B cell (primary cell): ENCODE measurements at regions not wholly inside any gene's neighbourhood (a gene's known extent, or its start where the extent isn't known, plus 50 kb on each side); places are given as distances from the start of the nearest gene placed in this dataset.

Experiments used
- EZH2 ChIP-seq: IDR thresholded peaks from 2 replicates; pipeline ENCODE4 v1.6.1; 2012; ENCODE audit warnings: borderline replicate concordance, low read depth, mild to moderate bottlenecking, moderate library complexity, low read length; ENCODE audit not compliant: insufficient read depth, poor library complexity, severe bottlenecking
- TF ChIP-seq, protein P1 (sequence below): fragments of 200-600 bp; IDR thresholded peaks from one replicate; pipeline ENCODE4 v1.8.0; 2022; ENCODE audit warnings: antibody characterized with exemption, mild to moderate bottlenecking

- TF ChIP-seq, protein P1, sequence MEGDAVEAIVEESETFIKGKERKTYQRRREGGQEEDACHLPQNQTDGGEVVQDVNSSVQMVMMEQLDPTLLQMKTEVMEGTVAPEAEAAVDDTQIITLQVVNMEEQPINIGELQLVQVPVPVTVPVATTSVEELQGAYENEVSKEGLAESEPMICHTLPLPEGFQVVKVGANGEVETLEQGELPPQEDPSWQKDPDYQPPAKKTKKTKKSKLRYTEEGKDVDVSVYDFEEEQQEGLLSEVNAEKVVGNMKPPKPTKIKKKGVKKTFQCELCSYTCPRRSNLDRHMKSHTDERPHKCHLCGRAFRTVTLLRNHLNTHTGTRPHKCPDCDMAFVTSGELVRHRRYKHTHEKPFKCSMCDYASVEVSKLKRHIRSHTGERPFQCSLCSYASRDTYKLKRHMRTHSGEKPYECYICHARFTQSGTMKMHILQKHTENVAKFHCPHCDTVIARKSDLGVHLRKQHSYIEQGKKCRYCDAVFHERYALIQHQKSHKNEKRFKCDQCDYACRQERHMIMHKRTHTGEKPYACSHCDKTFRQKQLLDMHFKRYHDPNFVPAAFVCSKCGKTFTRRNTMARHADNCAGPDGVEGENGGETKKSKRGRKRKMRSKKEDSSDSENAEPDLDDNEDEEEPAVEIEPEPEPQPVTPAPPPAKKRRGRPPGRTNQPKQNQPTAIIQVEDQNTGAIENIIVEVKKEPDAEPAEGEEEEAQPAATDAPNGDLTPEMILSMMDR = no peak
- no peak for TF ChIP-seq EZH2
Observed at GRCh38 chr1:219989766-219990165, 56.5 kb downstream of the EPRS1 start.
